Cardiac fibroblast (primary cell): ENCODE measurements at regions not wholly inside any gene's neighbourhood (a gene's known extent, or its start where the extent isn't known, plus 50 kb on each side); places are given as distances from the start of the nearest gene placed in this dataset.

ENCODE experiments used
- DNase-seq, 2 donors: peaks; one replicate each; pipeline versions ENCODE4 v3.0.0 to v3.0.0-alpha.2; 2010; ENCODE audit warnings: low read depth in 2 of 2
- H3K4me3 ChIP-seq, 2 donors: replicated peaks in 1 of 2; 1 replicate in 1 of 2; 2 replicates in 1 of 2; pipeline ENCODE4 v1.5.1; 2011; ENCODE audit warnings: low read depth in 2 of 2, low read length in 2 of 2, mild to moderate bottlenecking in 2 of 2, moderate library complexity in 1 of 2
- CTCF ChIP-seq: IDR thresholded peaks from one replicate; pipeline ENCODE4 v1.5.1; 2011; ENCODE audit warnings: low read depth, mild to moderate bottlenecking, low read length, inconsistent platforms

- TF ChIP-seq CTCF: no peak
- no peak for DNase-seq
- no peak overlapping the region for H3K4me3 ChIP-seq
Measured at GRCh38 chr15:94611656-94612055, 380.3 kb downstream of the MCTP2 start.

- no peak for DNase-seq
- no peak overlapping the region for H3K4me3 ChIP-seq
Measured at GRCh38 chr15:94615688-94616087, 384.3 kb downstream of the MCTP2 start.

GRCh38 chr15:94620632-94621031, 389.3 kb downstream of the MCTP2 start:
- H3K4me3 ChIP-seq: no peak overlapping the region
- no peak for TF ChIP-seq CTCF
- no peak for DNase-seq

More at GRCh38 chr15:94615688-94616087, 384.3 kb downstream of the MCTP2 start:
- no peak for TF ChIP-seq CTCF

- DNase-seq: no peak
- no peak for TF ChIP-seq CTCF
- no peak overlapping the region for H3K4me3 ChIP-seq
Measured at GRCh38 chr15:94621736-94622135, 390.4 kb downstream of the MCTP2 start.

- TF ChIP-seq CTCF: no peak
- no peak for DNase-seq
- no peak overlapping the region for H3K4me3 ChIP-seq
Measured at GRCh38 chr15:94626949-94627348, 395.6 kb downstream of the MCTP2 start.

- no peak for TF ChIP-seq CTCF
- no peak for DNase-seq
- no peak overlapping the region for H3K4me3 ChIP-seq
Measured at GRCh38 chr15:94631608-94632007, 400.2 kb downstream of the MCTP2 start.

- no peak overlapping the region for H3K4me3 ChIP-seq
- TF ChIP-seq CTCF: no peak
- no peak for DNase-seq
Measured at GRCh38 chr15:94638183-94638582, 406.8 kb downstream of the MCTP2 start.
